K562 (cell line): ENCODE measurements at regions not wholly inside any gene's neighbourhood (a gene's known extent, or its start where the extent isn't known, plus 50 kb on each side); places are given as distances from the start of the nearest gene placed in this dataset.

ENCODE experiments used
- ATAC-seq: fragments of 200-7000 bp; cut with Tn5 transposase; 3 replicates; pipeline ENCODE4 v1.9.1; 2020; ENCODE audit warnings: moderate library complexity
- BruUV-seq: library from RNA; stranded (reverse); fragments of 400-500 nt; replicated peaks from 2 replicates; lab custom pipeline; 2021; lab: Mats Ljungman, UMichigan
- CTCF ChIA-PET: fragments of 300-600 bp; formaldehyde crosslinking; extraction: SDS; loops from one replicate; lab custom pipeline; 2021; ENCODE audit warnings: low intra/inter-chr PET ratio; lab: Yijun Ruan, JAX
- POLR2A ChIA-PET: fragments of 300-600, 350-650 bp; sonication (Branson Sonifier 250); formaldehyde crosslinking; extraction: SDS; loops from one replicate; lab custom pipeline; 2021; ENCODE audit warnings: antibody characterized with exemption, inconsistent platforms; lab: Yijun Ruan, JAX
- DNase-seq, 4 experiments: peaks; one replicate each; pipeline versions ENCODE4 v3.0.0 to v3.0.0-alpha.2; 2011 to 2018; ENCODE audit warnings: low spot score in 3 of 4, mixed read lengths in 3 of 4; ENCODE audit errors: extremely low read depth in 1 of 4
- FAIRE-seq: peaks from 2 replicates; lab custom pipeline; 2011; peaks lifted over from hg19 to GRCh38; lab: Jason Lieb, UNC
- H2AFZ ChIP-seq: 2 replicates; pipeline ENCODE4 v1.6.0; 2011; ENCODE audit warnings: low read depth, low read length, control low read depth, inconsistent platforms
- H3K27ac ChIP-seq: fragments of 200-600 bp; 3 replicates; pipeline ENCODE4 v1.8.0; 2011; ENCODE audit warnings: low read depth, mild to moderate bottlenecking, control low read depth, inconsistent platforms, low read length, moderate library complexity, mixed read lengths; ENCODE audit errors: extremely low read depth
- H3K27me3 ChIP-seq, 2 experiments: fragments of 300-600 bp in 1 of 2; 2 replicates in 1 of 2; 3 replicates in 1 of 2; pipeline versions ENCODE4 v1.6.0 to v1.8.0; 2011; ENCODE audit warnings: inconsistent platforms in 2 of 2, low read length in 2 of 2, mild to moderate bottlenecking in 1 of 2, mixed read lengths in 1 of 2, moderate library complexity in 1 of 2; ENCODE audit not compliant: control insufficient read depth in 2 of 2, insufficient read depth in 2 of 2
- H3K36me3 ChIP-seq: fragments of 300-600 bp; 3 replicates; pipeline ENCODE4 v1.8.0; 2011; ENCODE audit warnings: mild to moderate bottlenecking, low read length, inconsistent platforms; ENCODE audit not compliant: control insufficient read depth, insufficient read depth
- H3K4me1 ChIP-seq, 2 experiments: fragments of 200-600 bp in 1 of 2; replicated peaks in 1 of 2; 2 replicates in 1 of 2; 3 replicates in 1 of 2; pipeline versions ENCODE4 v1.5.1 to v1.8.0; 2011; ENCODE audit warnings: inconsistent platforms in 2 of 2, low read length in 2 of 2, mild to moderate bottlenecking in 1 of 2, mixed read lengths in 1 of 2, moderate library complexity in 1 of 2; ENCODE audit not compliant: control insufficient read depth in 2 of 2, insufficient read depth in 2 of 2
- H3K4me2 ChIP-seq: 2 replicates; pipeline ENCODE4 v1.6.1; 2011; ENCODE audit warnings: low read length, control low read depth, inconsistent platforms, mixed read lengths; ENCODE audit not compliant: insufficient read depth
- H3K4me3 ChIP-seq: fragments of 200-600 bp; sonication (generic), shearing (Covaris generic); 2 replicates; pipeline ENCODE4 v1.5.1; 2016; ENCODE audit warnings: control low read depth, inconsistent platforms
- H3K79me2 ChIP-seq: fragments of 200-600 bp; 3 replicates; pipeline ENCODE4 v1.8.0; 2011; ENCODE audit warnings: low read length, inconsistent platforms; ENCODE audit not compliant: control insufficient read depth, insufficient read depth
- H3K9ac ChIP-seq, 2 experiments: 2 replicates each; pipeline versions ENCODE4 v1.6.0 to v1.6.1; 2011; ENCODE audit warnings: low read depth in 2 of 2, low read length in 2 of 2, control low read depth in 1 of 2, inconsistent platforms in 1 of 2, mild to moderate bottlenecking in 1 of 2, mixed read lengths in 1 of 2; ENCODE audit not compliant: insufficient read depth in 1 of 2
- H3K9me1 ChIP-seq: one replicate; pipeline ENCODE4 v1.6.0; 2011; ENCODE audit warnings: inconsistent platforms, mild to moderate bottlenecking, low read length, moderate library complexity; ENCODE audit not compliant: control insufficient read depth, insufficient read depth
- H3K9me3 ChIP-seq: replicated peaks from 2 replicates; pipeline ENCODE4 v1.5.1; 2011; ENCODE audit warnings: low read depth, low read length, inconsistent platforms; ENCODE audit not compliant: control insufficient read depth, insufficient read depth
- H4K20me1 ChIP-seq: replicated peaks from 2 replicates; pipeline ENCODE4 v1.6.1; 2011; ENCODE audit warnings: low read length, inconsistent platforms, mixed read lengths; ENCODE audit not compliant: control insufficient read depth, insufficient read depth
- ETV1 ChIP-seq: fragments of 450-650 bp; conservative IDR thresholded peaks from 2 replicates; pipeline ENCODE4 v1.6.1; 2016; ENCODE audit warnings: missing genetic modification characterization, control low read depth, low read depth, missing compliant biosample characterization
- FOXM1 ChIP-seq, 2 experiments: fragments of 450-650 bp in 1 of 2; sonication (generic) in 1 of 2; formaldehyde crosslinking in 1 of 2; IDR thresholded peaks; 2 replicates each; pipeline versions ENCODE4 v1.6.1 to v1.9.0; 2017 to 2022; ENCODE audit warnings: low read depth in 2 of 2, mild to moderate bottlenecking in 2 of 2, missing genetic modification reagents in 1 of 2, moderate library complexity in 1 of 2
- MYBL2 ChIP-seq, 2 experiments: fragments of 450-650 bp in 1 of 2; sonication (generic) in 1 of 2; formaldehyde crosslinking in 1 of 2; IDR thresholded peaks; 2 replicates each; pipeline versions ENCODE4 v1.6.1 to v1.8.1; 2017 to 2022; ENCODE audit warnings: borderline replicate concordance in 1 of 2, inconsistent platforms in 1 of 2, low read depth in 1 of 2, mild to moderate bottlenecking in 1 of 2, missing genetic modification reagents in 1 of 2, moderate library complexity in 1 of 2
- POLR2B ChIP-seq: fragments of 450-650 bp; IDR thresholded peaks from 2 replicates; pipeline ENCODE4 v1.6.1; 2018; ENCODE audit warnings: low read depth; ENCODE audit not compliant: partially characterized antibody
- ZNF124 ChIP-seq: sonication (generic); formaldehyde crosslinking; IDR thresholded peaks from 2 replicates; pipeline ENCODE4 v1.8.1; 2022; ENCODE audit warnings: missing genetic modification reagents
- ZNF174 ChIP-seq: fragments of 250-450 bp; sonication (Bioruptor Pico); IDR thresholded peaks from 2 replicates; pipeline ENCODE4 v1.4.0; 2020; ENCODE audit warnings: mild to moderate bottlenecking
- ZNF431 ChIP-seq: sonication (generic); formaldehyde crosslinking; IDR thresholded peaks from 2 replicates; pipeline ENCODE4 v1.8.0; 2022; ENCODE audit warnings: mild to moderate bottlenecking, missing genetic modification reagents
- ZNF780A ChIP-seq: fragments of 250-450 bp; sonication (Bioruptor Pico); IDR thresholded peaks from 2 replicates; pipeline ENCODE4 v1.5.0; 2021; ENCODE audit warnings: mild to moderate bottlenecking
- ZSCAN32 ChIP-seq: fragments of 450-650 bp; formaldehyde crosslinking; IDR thresholded peaks from 2 replicates; pipeline ENCODE4 v1.4.0; 2020; ENCODE audit warnings: mild to moderate bottlenecking, moderate library complexity
- WGBS: fragments of 100-300 bp; shearing (Covaris generic); methylation state at CpG from one replicate; pipeline ENCODE4 v1.1.6; 2016; ENCODE audit warnings: low coverage, mixed read lengths; ENCODE audit not compliant: insufficient coverage; ENCODE audit errors: missing lambda C conversion rate; 5-methylcytosine and 5-hydroxymethylcytosine counted together
- in situ Hi-C: fragments of 300-500 bp; cut with MboI; formaldehyde crosslinking; loops from 4 replicates; pipeline ENCODE4 v1.15.0; 2018; ENCODE audit warnings: inconsistent platforms, mixed read lengths
- intact Hi-C: fragments of 100-400 bp; cut with micrococcal nuclease; formaldehyde crosslinking; loops from 2 replicates; pipeline ENCODE4 v1.14.2; 2022
- TF ChIP-seq, protein P1 (sequence below): sonication (generic); formaldehyde crosslinking; IDR thresholded peaks from 2 replicates; pipeline ENCODE4 v1.8.0; 2022; ENCODE audit warnings: mild to moderate bottlenecking, missing genetic modification reagents
- TF ChIP-seq, protein P2 (sequence below): fragments of 200-800 bp; sonication (Bioruptor generic); IDR thresholded peaks from 2 replicates; pipeline ENCODE4 v1.6.1; 2017; ENCODE audit warnings: missing genetic modification characterization, missing compliant biosample characterization
- TF ChIP-seq, protein P3 (sequence below): sonication (generic); formaldehyde crosslinking; IDR thresholded peaks from 2 replicates; pipeline ENCODE4 v1.8.0; 2022; ENCODE audit warnings: mild to moderate bottlenecking, missing genetic modification reagents, borderline replicate concordance

DNA sequence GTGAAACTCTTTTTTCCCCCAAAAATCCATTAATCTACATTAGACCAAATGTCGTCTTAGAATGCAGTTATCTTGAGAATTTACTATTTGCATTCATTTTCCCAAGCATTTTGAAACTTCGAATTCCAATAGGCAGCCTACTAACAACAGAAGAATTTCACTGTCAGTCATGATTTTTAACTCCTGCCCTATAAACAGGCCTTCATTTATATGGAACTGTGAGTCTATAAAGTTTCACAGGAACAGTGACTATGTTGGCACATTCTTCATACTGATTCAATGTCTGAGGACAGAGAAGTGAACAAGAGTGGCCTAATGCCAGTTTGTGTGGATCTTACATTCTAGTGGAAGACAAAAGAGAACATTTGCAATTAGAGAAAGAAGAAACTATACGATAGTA is 198.0 kb downstream of the PCDH17 start:
- H4K20me1 ChIP-seq, result no peaks in the 10 kb centered on the region
- no peaks in the 10 kb centered on the region for H3K79me2 ChIP-seq
- in situ Hi-C loops, result no loop called here
- no peak for FAIRE-seq
- DNase-seq, result no peak
- POLR2A ChIA-PET, result no interaction called here
- H3K9me3 ChIP-seq, result no peaks in the 10 kb centered on the region
- intact Hi-C loops, result no loop called here
- H3K4me3 ChIP-seq, result no peak overlapping the region
- no peak for ATAC-seq
- H3K27me3 ChIP-seq, result no peaks in the 10 kb centered on the region
- H3K36me3 ChIP-seq, result no peaks in the 10 kb centered on the region
- CTCF ChIA-PET, result no interaction called here
- H3K27ac ChIP-seq, result no peak overlapping the region
- TF ChIP-seq FOXM1 (IDR thresholded peaks at IDR 0.05; ENCODE audit: low read depth), result no peak
- TF ChIP-seq FOXM1 (CRISPR knock-in tag; IDR thresholded peaks at IDR 0.05; ENCODE audit: low read depth), result no peak
- TF ChIP-seq ETV1 (tag), result no peak
- no peak for TF ChIP-seq POLR2B
- no peak for TF ChIP-seq ZNF780A (CRISPR knock-in tag)
- TF ChIP-seq, protein P1, sequence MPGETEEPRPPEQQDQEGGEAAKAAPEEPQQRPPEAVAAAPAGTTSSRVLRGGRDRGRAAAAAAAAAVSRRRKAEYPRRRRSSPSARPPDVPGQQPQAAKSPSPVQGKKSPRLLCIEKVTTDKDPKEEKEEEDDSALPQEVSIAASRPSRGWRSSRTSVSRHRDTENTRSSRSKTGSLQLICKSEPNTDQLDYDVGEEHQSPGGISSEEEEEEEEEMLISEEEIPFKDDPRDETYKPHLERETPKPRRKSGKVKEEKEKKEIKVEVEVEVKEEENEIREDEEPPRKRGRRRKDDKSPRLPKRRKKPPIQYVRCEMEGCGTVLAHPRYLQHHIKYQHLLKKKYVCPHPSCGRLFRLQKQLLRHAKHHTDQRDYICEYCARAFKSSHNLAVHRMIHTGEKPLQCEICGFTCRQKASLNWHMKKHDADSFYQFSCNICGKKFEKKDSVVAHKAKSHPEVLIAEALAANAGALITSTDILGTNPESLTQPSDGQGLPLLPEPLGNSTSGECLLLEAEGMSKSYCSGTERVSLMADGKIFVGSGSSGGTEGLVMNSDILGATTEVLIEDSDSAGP (CRISPR knock-in tag), result no peak
- no peak for TF ChIP-seq ZNF431 (CRISPR knock-in tag)
- TF ChIP-seq, protein P2, sequence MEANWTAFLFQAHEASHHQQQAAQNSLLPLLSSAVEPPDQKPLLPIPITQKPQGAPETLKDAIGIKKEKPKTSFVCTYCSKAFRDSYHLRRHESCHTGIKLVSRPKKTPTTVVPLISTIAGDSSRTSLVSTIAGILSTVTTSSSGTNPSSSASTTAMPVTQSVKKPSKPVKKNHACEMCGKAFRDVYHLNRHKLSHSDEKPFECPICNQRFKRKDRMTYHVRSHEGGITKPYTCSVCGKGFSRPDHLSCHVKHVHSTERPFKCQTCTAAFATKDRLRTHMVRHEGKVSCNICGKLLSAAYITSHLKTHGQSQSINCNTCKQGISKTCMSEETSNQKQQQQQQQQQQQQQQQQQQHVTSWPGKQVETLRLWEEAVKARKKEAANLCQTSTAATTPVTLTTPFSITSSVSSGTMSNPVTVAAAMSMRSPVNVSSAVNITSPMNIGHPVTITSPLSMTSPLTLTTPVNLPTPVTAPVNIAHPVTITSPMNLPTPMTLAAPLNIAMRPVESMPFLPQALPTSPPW (CRISPR knock-in tag), result no peak
- no peak for TF ChIP-seq ZSCAN32
- no peak for TF ChIP-seq ZNF124 (CRISPR knock-in tag)
- TF ChIP-seq ZNF174, result no peak
- TF ChIP-seq, protein P3, sequence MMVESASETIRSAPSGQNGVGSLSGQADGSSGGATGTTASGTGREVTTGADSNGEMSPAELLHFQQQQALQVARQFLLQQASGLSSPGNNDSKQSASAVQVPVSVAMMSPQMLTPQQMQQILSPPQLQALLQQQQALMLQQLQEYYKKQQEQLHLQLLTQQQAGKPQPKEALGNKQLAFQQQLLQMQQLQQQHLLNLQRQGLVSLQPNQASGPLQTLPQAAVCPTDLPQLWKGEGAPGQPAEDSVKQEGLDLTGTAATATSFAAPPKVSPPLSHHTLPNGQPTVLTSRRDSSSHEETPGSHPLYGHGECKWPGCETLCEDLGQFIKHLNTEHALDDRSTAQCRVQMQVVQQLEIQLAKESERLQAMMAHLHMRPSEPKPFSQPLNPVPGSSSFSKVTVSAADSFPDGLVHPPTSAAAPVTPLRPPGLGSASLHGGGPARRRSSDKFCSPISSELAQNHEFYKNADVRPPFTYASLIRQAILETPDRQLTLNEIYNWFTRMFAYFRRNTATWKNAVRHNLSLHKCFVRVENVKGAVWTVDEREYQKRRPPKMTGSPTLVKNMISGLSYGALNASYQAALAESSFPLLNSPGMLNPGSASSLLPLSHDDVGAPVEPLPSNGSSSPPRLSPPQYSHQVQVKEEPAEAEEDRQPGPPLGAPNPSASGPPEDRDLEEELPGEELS (CRISPR knock-in tag), result no peak
- TF ChIP-seq MYBL2 (IDR thresholded peaks at IDR 0.05; ENCODE audit: low read depth), result no peak
- no peak for TF ChIP-seq MYBL2 (CRISPR knock-in tag; IDR thresholded peaks at IDR 0.05; ENCODE audit: borderline replicate concordance)
- WGBS, result 0% methylated on average over 3 of the region's 3 CpGs
- no TSS peak for BruUV-seq
- no peak overlapping the region for H2AFZ ChIP-seq
- no peak overlapping the region for H3K9ac ChIP-seq
- H3K9me1 ChIP-seq, result no peaks in the 10 kb centered on the region
- no peak overlapping the region for H3K4me2 ChIP-seq
- H3K4me1 ChIP-seq, result no peaks in the 10 kb centered on the region
